Erythroblast (primary cell): ENCODE measurements at regions not wholly inside any gene's neighbourhood (a gene's known extent, or its start where the extent isn't known, plus 50 kb on each side); places are given as distances from the start of the nearest gene placed in this dataset.
A peak's percentile ranks its signal among the peaks of the same experiment; 100 is the strongest.

Experiments
- DNase-seq, 2 experiments: peaks; one replicate each; lab custom pipeline; 2025; lab: John Stamatoyannopoulos, UW
- GATA1 ChIP-seq: IDR thresholded peaks from 2 replicates; pipeline ENCODE4 v1.6.1; 2011; ENCODE audit warnings: low read depth, mild to moderate bottlenecking, control low read depth, low read length, moderate library complexity
- POLR2A ChIP-seq: IDR thresholded peaks from 2 replicates; pipeline ENCODE4 v1.6.1; 2011; ENCODE audit warnings: mild to moderate bottlenecking, low read length

GRCh38 chr14:89609500-89610100 lies 192.6 kb upstream of the FOXN3 start:
- DNase-seq: no peak
- TF ChIP-seq POLR2A (no peak), GATA1 (no peak)

- DNase-seq: no peak
- TF ChIP-seq POLR2A (no peak), GATA1 (no peak)
These were observed 190.4 kb upstream of the FOXN3 start for GRCh38 chr14:89607453-89607852.

GRCh38 chr14:89603938-89604480 lies 187.0 kb upstream of the FOXN3 start:
- no peak for TF ChIP-seq POLR2A
- TF ChIP-seq GATA1: no peak
- DNase-seq: no peak

- no peak for TF ChIP-seq POLR2A
- no peak for TF ChIP-seq GATA1
- DNase-seq: no peak
These were observed 184.2 kb upstream of the FOXN3 start for GRCh38 chr14:89600950-89601826.

GRCh38 chr14:89600029-89600428 lies 183.0 kb upstream of the FOXN3 start:
- TF ChIP-seq GATA1 (no peak), POLR2A (no peak)
- no peak for DNase-seq

- DNase-seq: peak; percentile 18 to 38
- TF ChIP-seq GATA1 (no peak), POLR2A (no peak)
These were observed 181.6 kb upstream of the FOXN3 start for GRCh38 chr14:89598548-89599186.

GRCh38 chr14:89592961-89593360 lies 175.9 kb upstream of the FOXN3 start:
- TF ChIP-seq POLR2A: no peak
- no peak for TF ChIP-seq GATA1
- no peak for DNase-seq

GRCh38 chr14:89589400-89590118 lies 172.5 kb upstream of the FOXN3 start:
- TF ChIP-seq POLR2A: no peak
- TF ChIP-seq GATA1: no peak
- DNase-seq: no peak

GRCh38 chr14:89588840-89589296 lies 171.8 kb upstream of the FOXN3 start:
- DNase-seq: no peak
- TF ChIP-seq GATA1 (no peak), POLR2A (no peak)

GRCh38 chr14:89588016-89588415 lies 171.0 kb upstream of the FOXN3 start:
- TF ChIP-seq GATA1: no peak
- no peak for TF ChIP-seq POLR2A
- DNase-seq: no peak

- DNase-seq: no peak
- TF ChIP-seq GATA1: no peak
- no peak for TF ChIP-seq POLR2A
These were observed 170.0 kb upstream of the FOXN3 start for GRCh38 chr14:89587136-89587420.

- no peak for DNase-seq
- no peak for TF ChIP-seq POLR2A
- no peak for TF ChIP-seq GATA1
These were observed 169.5 kb upstream of the FOXN3 start for GRCh38 chr14:89586258-89587135.
